Kidney (tissue), 13 donors: ENCODE measurements at regions not wholly inside any gene's neighbourhood (a gene's known extent, or its start where the extent isn't known, plus 50 kb on each side); places are given as distances from the start of the nearest gene placed in this dataset.

Experiments used
- DNase-seq, 5 donors: peaks; one replicate each; pipeline ENCODE4 v3.0.0-alpha.2; 2013 to 2020
- FAIRE-seq: peaks from 2 replicates; lab custom pipeline; 2012; peaks lifted over from hg19 to GRCh38; lab: Jason Lieb, UNC
- H3K27ac ChIP-seq, 2 donors: one replicate each; pipeline ENCODE4 v1.7.0; 2013; ENCODE audit warnings: low read depth in 2 of 2, low read length in 2 of 2, inconsistent platforms in 1 of 2
- H3K27me3 ChIP-seq: one replicate; pipeline ENCODE4 v1.7.1; 2013; ENCODE audit warnings: low read length, inconsistent platforms; ENCODE audit not compliant: control insufficient read depth, insufficient read depth
- H3K36me3 ChIP-seq, 3 donors: one replicate each; pipeline versions ENCODE4 v1.7.0 to v1.7.1; 2013; ENCODE audit warnings: low read length in 3 of 3, control low read depth in 1 of 3, inconsistent platforms in 1 of 3; ENCODE audit not compliant: insufficient read depth in 3 of 3, control insufficient read depth in 2 of 3
- H3K4me1 ChIP-seq, 3 donors: one replicate each; pipeline versions ENCODE4 v1.7.0 to v1.7.1; 2013; ENCODE audit warnings: low read length in 3 of 3, inconsistent platforms in 1 of 3, low read depth in 1 of 3; ENCODE audit not compliant: control insufficient read depth in 2 of 3, insufficient read depth in 2 of 3
- H3K4me3 ChIP-seq, 3 donors: one replicate each; pipeline versions ENCODE4 v1.7.0 to v1.8.1; 2013; ENCODE audit warnings: low read length in 3 of 3, control low read depth in 1 of 3, inconsistent platforms in 1 of 3
- H3K9ac ChIP-seq, 3 donors: one replicate each; pipeline versions ENCODE4 v1.7.0 to v1.7.1; 2013; ENCODE audit warnings: low read length in 3 of 3, control low read depth in 1 of 3, inconsistent platforms in 1 of 3
- H3K9me3 ChIP-seq, 3 donors: one replicate each; pipeline versions ENCODE4 v1.7.0 to v1.7.1; 2013; ENCODE audit warnings: low read length in 3 of 3, control low read depth in 1 of 3, inconsistent platforms in 1 of 3; ENCODE audit not compliant: control insufficient read depth in 2 of 3, insufficient read depth in 1 of 3
- CTCF ChIP-seq: IDR thresholded peaks from 3 replicates; pipeline ENCODE4 v1.5.1; 2012; ENCODE audit warnings: mild to moderate bottlenecking, moderate library complexity, borderline replicate concordance; ENCODE audit not compliant: insufficient read depth; ENCODE audit errors: extremely low read depth
- intact Hi-C: fragments of 100-400 bp; cut with DNase I; formaldehyde crosslinking; loops from one replicate; pipeline ENCODE4 v1.11.1; 2022
- donor health status: control.
- donor health status: control.
- donor health status: control.
- donor health status: control.
- donor health status: control.
- donor health status: DM: yes; HTN: yes; CAD: no.
- donor health status: Normal renal cell carcinoma (clear cell type).

GRCh38 chr9:87239312-87239711 is 258.4 kb upstream of the DAPK1 start:
- Histone ChIP-seq H3K27ac (no peak overlapping the region), H3K9ac (no peak overlapping the region), H3K4me1 (no peaks in the 10 kb centered on the region), H3K36me3 (no peaks in the 10 kb centered on the region), H3K4me3 (no peak overlapping the region), H3K9me3 (no peaks in the 10 kb centered on the region), H3K27me3 (no peaks in the 10 kb centered on the region)
- DNase-seq (no peak), FAIRE-seq (no peak)
- intact Hi-C loops: no loop called here
- TF ChIP-seq CTCF: no peak

- TF ChIP-seq CTCF: no peak
- no peak overlapping the region for H3K27ac ChIP-seq
- no peak overlapping the region for H3K9ac ChIP-seq
- no peak overlapping the region for H3K4me3 ChIP-seq
- no peaks in the 10 kb centered on the region for H3K36me3 ChIP-seq
- no peaks in the 10 kb centered on the region for H3K4me1 ChIP-seq
- H3K27me3 ChIP-seq: no peaks in the 10 kb centered on the region
- H3K9me3 ChIP-seq: no peaks in the 10 kb centered on the region
- FAIRE-seq (no peak), DNase-seq (no peak)
- intact Hi-C loops: no loop called here
These were observed 254.1 kb upstream of the DAPK1 start for GRCh38 chr9:87243602-87244001.

GRCh38 chr9:87245271-87245670 is 252.4 kb upstream of the DAPK1 start:
- intact Hi-C loops: no loop called here
- FAIRE-seq (no peak), DNase-seq (no peak)
- no peaks in the 10 kb centered on the region for H3K9me3 ChIP-seq
- no peaks in the 10 kb centered on the region for H3K36me3 ChIP-seq
- H3K27ac ChIP-seq: no peak overlapping the region
- H3K4me3 ChIP-seq: no peak overlapping the region
- H3K4me1 ChIP-seq: no peaks in the 10 kb centered on the region
- TF ChIP-seq CTCF: no peak
- H3K27me3 ChIP-seq: no peaks in the 10 kb centered on the region
- H3K9ac ChIP-seq: no peak overlapping the region

GRCh38 chr9:87247097-87247496 is 250.6 kb upstream of the DAPK1 start:
- no peaks in the 10 kb centered on the region for H3K27me3 ChIP-seq
- no peaks in the 10 kb centered on the region for H3K4me1 ChIP-seq
- no peak overlapping the region for H3K4me3 ChIP-seq
- H3K36me3 ChIP-seq: no peaks in the 10 kb centered on the region
- no peak overlapping the region for H3K9ac ChIP-seq
- no peak for DNase-seq
- H3K27ac ChIP-seq: no peak overlapping the region
- FAIRE-seq: no peak
- no peaks in the 10 kb centered on the region for H3K9me3 ChIP-seq
- intact Hi-C loops: no loop called here
- no peak for TF ChIP-seq CTCF
